H1 (cell line): ENCODE measurements at regions not wholly inside any gene's neighbourhood (a gene's known extent, or its start where the extent isn't known, plus 50 kb on each side); places are given as distances from the start of the nearest gene placed in this dataset.

ENCODE experiments used
- CTCF ChIA-PET: fragments of 300-600 bp; sonication (Branson Sonifier 250); formaldehyde crosslinking; loops from one replicate; lab custom pipeline; 2021; ENCODE audit not compliant: partially characterized antibody; lab: Charles Lee
- POLR2A ChIA-PET: fragments of 300-600 bp; sonication (Branson Sonifier 250); formaldehyde crosslinking; loops from one replicate; lab custom pipeline; 2021; ENCODE audit warnings: inconsistent platforms; ENCODE audit not compliant: partially characterized antibody; lab: Charles Lee
- DNase-seq, 2 experiments: peaks; one replicate each; pipeline versions ENCODE4 v3.0.0 to v3.0.0-alpha.2; 2010 to 2022; ENCODE audit warnings: low spot score in 2 of 2, low read depth in 1 of 2, mixed read lengths in 1 of 2
- FAIRE-seq: peaks from 2 replicates; lab custom pipeline; 2011; peaks lifted over from hg19 to GRCh38; lab: Jason Lieb, UNC
- H2AFZ ChIP-seq: 2 replicates; pipeline ENCODE4 v1.8.1; 2012; ENCODE audit warnings: low read length, inconsistent platforms
- H2AK5ac ChIP-seq: 2 replicates; pipeline ENCODE4 v1.6.1; 2013; ENCODE audit warnings: low read depth, low read length
- H2BK120ac ChIP-seq: replicated peaks from 2 replicates; pipeline ENCODE3; 2013; ENCODE audit warnings: low read depth, low read length, inconsistent platforms
- H2BK12ac ChIP-seq: 2 replicates; pipeline ENCODE4 v1.6.1; 2013; ENCODE audit warnings: low read depth, low read length
- H2BK15ac ChIP-seq: 2 replicates; pipeline ENCODE4 v1.6.1; 2013; ENCODE audit warnings: low read length
- H2BK20ac ChIP-seq: 2 replicates; pipeline ENCODE4 v1.6.1; 2013; ENCODE audit warnings: low read length
- H2BK5ac ChIP-seq: 2 replicates; pipeline ENCODE4 v1.6.1; 2013; ENCODE audit warnings: low read depth, low read length
- H3K14ac ChIP-seq: 2 replicates; pipeline ENCODE4 v1.6.1; 2013; ENCODE audit warnings: inconsistent platforms; ENCODE audit not compliant: insufficient read length
- H3K18ac ChIP-seq: 2 replicates; pipeline ENCODE4 v1.6.1; 2013; ENCODE audit warnings: low read length; ENCODE audit errors: extremely low read depth
- H3K23ac ChIP-seq: 2 replicates; pipeline ENCODE4 v1.6.1; 2013; ENCODE audit warnings: inconsistent platforms; ENCODE audit not compliant: insufficient read length
- H3K23me2 ChIP-seq: 2 replicates; pipeline ENCODE4 v1.6.1; 2013; ENCODE audit warnings: low read depth, low read length
- H3K27ac ChIP-seq: 2 replicates; pipeline ENCODE4 v1.6.1; 2011; ENCODE audit warnings: low read depth, low read length, inconsistent platforms
- H3K27me3 ChIP-seq, 4 experiments: replicated peaks in 1 of 4; 1 replicate in 1 of 4; 2 replicates in 3 of 4; pipeline versions ENCODE4 v1.6.1 to v1.8.1; 2011 to 2013; ENCODE audit warnings: low read length in 3 of 4, mild to moderate bottlenecking in 3 of 4, inconsistent platforms in 2 of 4, mixed read lengths in 2 of 4, moderate library complexity in 1 of 4; ENCODE audit not compliant: control insufficient read depth in 3 of 4, insufficient read depth in 3 of 4; ENCODE audit errors: extremely low read depth in 1 of 4
- H3K36me3 ChIP-seq, 4 experiments: 2 replicates each; pipeline versions ENCODE4 v1.6.1 to v1.8.1; 2011 to 2013; ENCODE audit warnings: mild to moderate bottlenecking in 4 of 4, low read length in 3 of 4, moderate library complexity in 2 of 4, control low read depth in 1 of 4, inconsistent platforms in 1 of 4; ENCODE audit not compliant: insufficient read depth in 4 of 4, control insufficient read depth in 2 of 4
- H3K4ac ChIP-seq: replicated peaks from 2 replicates; pipeline ENCODE3; 2013; ENCODE audit warnings: low read length, low read depth, mixed read lengths, inconsistent platforms; ENCODE audit not compliant: insufficient read length
- H3K4me1 ChIP-seq, 4 experiments: replicated peaks in 1 of 4; 1 replicate in 1 of 4; 2 replicates in 3 of 4; pipeline versions ENCODE4 v1.6.1 to v1.8.1; 2011 to 2013; ENCODE audit warnings: low read length in 3 of 4, inconsistent platforms in 2 of 4, mixed read lengths in 1 of 4; ENCODE audit not compliant: insufficient read depth in 4 of 4, control insufficient read depth in 3 of 4
- H3K4me2 ChIP-seq, 2 experiments: 2 replicates each; pipeline versions ENCODE4 v1.6.1 to v1.8.1; 2011 to 2013; ENCODE audit warnings: low read depth in 2 of 2, low read length in 2 of 2, control low read depth in 1 of 2, inconsistent platforms in 1 of 2, mild to moderate bottlenecking in 1 of 2; ENCODE audit not compliant: insufficient read depth in 1 of 2
- H3K4me3 ChIP-seq, 4 experiments: fragments of 200-600, 300-600 bp in 1 of 4; sonication (generic), shearing (Covaris generic), sonication (Bioruptor Twin) in 1 of 4; 2 replicates each; pipeline versions ENCODE4 v1.5.1 to v1.8.1; 2011 to 2016; ENCODE audit warnings: low read length in 4 of 4, low read depth in 3 of 4, control low read depth in 2 of 4, inconsistent platforms in 2 of 4, mild to moderate bottlenecking in 2 of 4, mixed read lengths in 1 of 4, moderate library complexity in 1 of 4; ENCODE audit not compliant: insufficient read depth in 2 of 4; ENCODE audit errors: extremely low read depth in 1 of 4
- H3K56ac ChIP-seq: replicated peaks from 2 replicates; pipeline ENCODE3; 2013; ENCODE audit warnings: low read depth, mild to moderate bottlenecking, mixed read lengths, low read length, inconsistent platforms; ENCODE audit not compliant: insufficient read length
- H3K79me1 ChIP-seq: 2 replicates; pipeline ENCODE4 v1.6.1; 2013; ENCODE audit warnings: low read depth, low read length, control low read depth
- H3K79me2 ChIP-seq, 2 experiments: 2 replicates each; pipeline versions ENCODE4 v1.6.1 to v1.8.1; 2012 to 2013; ENCODE audit warnings: low read length in 2 of 2, mild to moderate bottlenecking in 2 of 2, inconsistent platforms in 1 of 2; ENCODE audit not compliant: insufficient read depth in 2 of 2, control insufficient read depth in 1 of 2
- H3K9ac ChIP-seq, 4 experiments: replicated peaks in 1 of 4; 1 replicate in 1 of 4; 2 replicates in 3 of 4; pipeline versions ENCODE4 v1.6.1 to v1.8.1; 2011 to 2013; ENCODE audit warnings: low read depth in 3 of 4, low read length in 3 of 4, control low read depth in 2 of 4, mild to moderate bottlenecking in 2 of 4, moderate library complexity in 2 of 4, inconsistent platforms in 1 of 4; ENCODE audit errors: extremely low read depth in 1 of 4
- H3K9me3 ChIP-seq, 2 experiments: 2 replicates each; pipeline versions ENCODE4 v1.6.1 to v1.8.1; 2012 to 2013; ENCODE audit warnings: mild to moderate bottlenecking in 2 of 2, moderate library complexity in 2 of 2, control low read depth in 1 of 2, inconsistent platforms in 1 of 2, low read depth in 1 of 2, low read length in 1 of 2, mixed read lengths in 1 of 2; ENCODE audit not compliant: insufficient read depth in 2 of 2
- H4K20me1 ChIP-seq, 2 experiments: replicated peaks in 1 of 2; 2 replicates each; pipeline versions ENCODE3 to v1.8.1; 2011 to 2013; ENCODE audit warnings: inconsistent platforms in 2 of 2, low read length in 2 of 2, mild to moderate bottlenecking in 1 of 2; ENCODE audit not compliant: insufficient read depth in 2 of 2, control insufficient read depth in 1 of 2
- H4K5ac ChIP-seq: 2 replicates; pipeline ENCODE4 v1.6.1; 2013; ENCODE audit warnings: low read length, low read depth, mixed read lengths, inconsistent platforms; ENCODE audit not compliant: insufficient read length
- H4K8ac ChIP-seq: 2 replicates; pipeline ENCODE4 v1.8.0; 2013; ENCODE audit warnings: mild to moderate bottlenecking, moderate library complexity, low read length, inconsistent platforms; ENCODE audit not compliant: insufficient read depth; ENCODE audit errors: extremely low read depth
- H4K91ac ChIP-seq: replicated peaks from 2 replicates; pipeline ENCODE3; 2013; ENCODE audit warnings: low read length, mixed read lengths, inconsistent platforms; ENCODE audit not compliant: insufficient read length
- BCL11A ChIP-seq, 2 experiments: IDR thresholded peaks; one replicate each; pipeline ENCODE4 v1.6.1; 2011; ENCODE audit warnings: low read depth in 2 of 2, low read length in 2 of 2, mild to moderate bottlenecking in 2 of 2
- CHD2 ChIP-seq: IDR thresholded peaks from 2 replicates; pipeline ENCODE4 v1.6.1; 2012; ENCODE audit warnings: low read length, improper control_type of control experiment
- EGR1 ChIP-seq: IDR thresholded peaks from 2 replicates; pipeline ENCODE4 v1.6.1; 2011; ENCODE audit warnings: low read depth, low read length, borderline replicate concordance
- EZH2 ChIP-seq: fragments of 200-600 bp; sonication (generic); IDR thresholded peaks from 2 replicates; pipeline ENCODE4 v1.7.1; 2012; ENCODE audit warnings: low read depth, mild to moderate bottlenecking, moderate library complexity, low read length, inconsistent platforms; ENCODE audit not compliant: severe bottlenecking
- GABPA ChIP-seq: IDR thresholded peaks from 2 replicates; pipeline ENCODE4 v1.6.1; 2011; ENCODE audit warnings: mild to moderate bottlenecking, low read length, moderate library complexity, borderline replicate concordance; ENCODE audit not compliant: insufficient read depth
- POU5F1 ChIP-seq: IDR thresholded peaks from 2 replicates; pipeline ENCODE4 v1.6.1; 2011; ENCODE audit warnings: low read depth, mild to moderate bottlenecking, low read length, moderate library complexity
- WGBS, 2 experiments: shearing (Covaris generic) in 1 of 2; methylation state at CpG; one replicate each; pipeline versions ENCODE4 v1.1.6 to v1.1.7; 2013 to 2015; ENCODE audit warnings: low lambda C conversion rate in 2 of 2, mixed read lengths in 2 of 2, inconsistent platforms in 1 of 2, low coverage in 1 of 2, missing lambda C conversion rate in 1 of 2; ENCODE audit not compliant: insufficient replicate concordance in 2 of 2, insufficient coverage in 1 of 2, insufficient read length in 1 of 2; ENCODE audit errors: extremely low coverage in 1 of 2, missing lambda C conversion rate in 1 of 2; 5-methylcytosine and 5-hydroxymethylcytosine counted together

GRCh38 chr21:18759267-18759666, 355.7 kb upstream of the TMPRSS15 start:
- H2BK12ac ChIP-seq = no peak overlapping the region
- H3K23ac ChIP-seq = no peak overlapping the region
- H3K9ac ChIP-seq = no peak overlapping the region
- H3K27ac ChIP-seq = no peak overlapping the region
- H3K9me3 ChIP-seq = no peaks in the 10 kb centered on the region
- no peaks in the 10 kb centered on the region for H3K79me2 ChIP-seq
- DNase-seq (no peak), FAIRE-seq (no peak)
- no peak overlapping the region for H3K4ac ChIP-seq
- H3K23me2 ChIP-seq = no peaks in the 10 kb centered on the region
- no peaks in the 10 kb centered on the region for H3K27me3 ChIP-seq
- no peak overlapping the region for H4K8ac ChIP-seq
- ChIA-PET POLR2A (no interaction called here), CTCF (interaction anchor here (1.4 kb wide), 1 partner anchor 238 kb away, joined by 3 read pairs; no protein-coding TSS in a partner anchor)
- no peak overlapping the region for H2BK120ac ChIP-seq
- no peak overlapping the region for H3K18ac ChIP-seq
- H3K36me3 ChIP-seq = no peaks in the 10 kb centered on the region
- TF ChIP-seq POU5F1 (no peak), EZH2 (no peak), BCL11A (IDR thresholded peaks at IDR 0.05; ENCODE audit: low read depth in 2 of 2, low read length in 2 of 2) (no peak), CHD2 (no peak), EGR1 (no peak), GABPA (no peak)
- H3K4me1 ChIP-seq = peaks cover 0 to 3% (median 0%) of the 10 kb centered on the region in 4 experiments; a peak in 1 of 7 replicates
- H2AFZ ChIP-seq = no peak overlapping the region
- H3K4me2 ChIP-seq = no peak overlapping the region
- H4K20me1 ChIP-seq = no peaks in the 10 kb centered on the region
- H2BK20ac ChIP-seq = no peak overlapping the region
- H3K56ac ChIP-seq = no peak overlapping the region
- H3K79me1 ChIP-seq = no peaks in the 10 kb centered on the region
- H3K14ac ChIP-seq = no peak overlapping the region
- WGBS, 2 experiments = 95% methylated on average over 7 of the region's 7 CpGs; no CpG with 5 or more reads in 1 of the 2 experiments
- no peak overlapping the region for H4K91ac ChIP-seq
- H2AK5ac ChIP-seq = no peak overlapping the region
- no peak overlapping the region for H3K4me3 ChIP-seq
- H4K5ac ChIP-seq = no peak overlapping the region
- H2BK5ac ChIP-seq = no peak overlapping the region
- H2BK15ac ChIP-seq = no peak overlapping the region
